Ecto neural progenitor cell (in vitro differentiated cells): ENCODE measurements at regions not wholly inside any gene's neighbourhood (a gene's known extent, or its start where the extent isn't known, plus 50 kb on each side); places are given as distances from the start of the nearest gene placed in this dataset.

ENCODE experiments used
- DNase-seq: peaks from one replicate; pipeline ENCODE4 v3.0.0-alpha.2; 2018; ENCODE audit warnings: low spot score

GRCh38 chrX:9317176-9317575, 147.7 kb upstream of the TBL1X start:
- DNase-seq, result no peak

DNA sequence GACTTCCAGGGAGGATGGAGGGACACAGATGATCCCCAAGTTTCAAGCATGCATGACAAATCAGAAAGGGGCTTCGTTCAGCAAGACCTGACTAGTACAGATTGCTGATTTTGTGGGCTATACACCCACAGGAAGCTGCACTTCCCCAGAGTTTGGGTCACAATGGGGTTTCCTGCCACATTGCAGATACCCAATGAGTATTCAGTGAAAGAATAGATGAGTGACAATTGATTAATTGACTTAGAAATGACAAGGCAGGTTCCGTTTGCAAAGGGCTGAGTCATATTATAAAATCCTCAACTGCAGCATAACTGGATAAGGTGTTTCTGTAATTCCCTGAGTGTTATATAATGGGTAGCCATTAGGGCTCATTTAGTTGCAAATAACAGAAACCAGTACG, 146.6 kb upstream of the TBL1X start:
- no peak for DNase-seq

DNA sequence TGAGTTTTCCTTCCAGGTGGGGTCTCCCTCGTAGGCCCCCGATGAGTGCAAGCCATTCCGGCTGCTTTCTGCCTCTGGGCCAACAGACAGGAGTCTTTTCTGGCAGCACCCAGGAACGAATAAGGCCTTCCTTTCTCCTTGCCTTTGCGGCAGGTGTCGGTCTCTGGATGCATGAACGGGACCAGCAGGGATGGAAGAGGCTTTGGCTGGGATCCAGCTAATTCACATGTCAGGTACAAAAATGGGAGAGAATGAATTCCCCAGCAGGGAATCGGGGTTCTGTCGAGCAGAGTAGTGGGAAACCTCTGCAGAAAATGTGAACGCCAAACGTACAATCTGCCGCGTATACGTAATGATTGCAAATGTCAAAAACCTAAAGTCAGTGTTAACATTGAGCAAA, 146.1 kb upstream of the TBL1X start:
- no peak for DNase-seq

DNA sequence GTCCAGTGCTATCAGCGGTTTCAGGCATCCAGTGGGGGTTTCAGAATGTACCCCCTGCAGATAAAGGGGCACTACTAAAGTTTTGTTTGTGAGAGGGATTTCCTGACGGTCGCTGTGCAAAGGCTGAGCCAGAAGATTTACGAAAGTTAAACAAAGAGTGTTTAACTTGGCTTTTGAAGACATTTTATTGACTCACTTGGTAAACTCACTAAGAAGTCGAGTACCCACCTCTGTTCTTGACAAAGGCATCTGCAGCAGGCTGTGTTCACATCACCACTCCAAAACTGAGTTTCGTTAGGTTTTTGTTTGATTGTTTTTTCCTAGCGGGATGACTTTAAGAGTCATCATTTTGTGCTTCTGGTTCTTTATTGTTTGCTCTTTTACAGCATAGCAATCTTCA, 143.9 kb upstream of the TBL1X start:
- DNase-seq, result no peak

DNA sequence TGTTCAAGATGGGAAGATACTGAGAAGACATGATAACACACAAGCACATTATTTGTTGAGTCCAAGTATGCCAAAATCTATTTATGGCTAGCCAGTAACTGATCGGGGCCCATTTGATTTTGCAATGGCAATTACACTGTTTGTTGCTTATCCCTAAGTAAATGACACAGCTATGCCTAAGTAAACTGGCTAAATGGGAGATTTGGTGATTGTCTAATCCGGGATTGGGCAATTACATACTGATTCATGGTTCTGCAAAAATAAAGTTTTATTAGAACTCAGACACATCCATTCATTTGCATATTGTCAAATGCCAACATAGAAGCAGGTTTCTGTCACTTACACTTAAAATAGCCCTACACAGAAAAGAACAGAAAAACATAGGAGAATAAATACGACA, 140.2 kb upstream of the TBL1X start:
- DNase-seq, result no peak

DNA sequence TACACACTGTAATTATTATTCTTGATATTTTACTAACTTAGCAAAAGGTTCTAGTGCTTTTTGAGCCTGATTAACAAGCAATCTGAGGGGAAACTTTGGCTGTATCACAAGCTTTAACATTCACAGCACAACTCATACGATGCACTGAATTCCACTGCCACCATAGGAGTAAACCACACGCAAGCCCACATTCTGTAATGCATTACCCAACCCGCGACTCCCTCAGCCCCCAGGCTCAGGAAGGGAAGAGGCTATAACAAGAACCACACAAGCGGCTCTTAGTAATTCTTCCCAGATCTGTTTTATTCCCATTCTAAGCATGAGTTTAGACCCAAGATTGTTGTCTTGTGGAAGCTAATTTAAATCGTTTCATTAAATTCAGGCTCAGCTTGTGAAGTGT, 138.5 kb upstream of the TBL1X start:
- DNase-seq, result no peak

GRCh38 chrX:9327086-9327746, 137.6 kb upstream of the TBL1X start:
- DNase-seq, result no peak

GRCh38 chrX:9327747-9328145, 137.1 kb upstream of the TBL1X start:
- DNase-seq, result no peak

- no peak for DNase-seq
Observed at GRCh38 chrX:9329056-9329455, 135.8 kb upstream of the TBL1X start.

GRCh38 chrX:9330249-9330982, 134.4 kb upstream of the TBL1X start:
- DNase-seq, result no peak

GRCh38 chrX:9333873-9334560, 130.8 kb upstream of the TBL1X start:
- DNase-seq, result no peak

GRCh38 chrX:9335251-9335650, 129.6 kb upstream of the TBL1X start:
- no peak for DNase-seq

- no peak for DNase-seq
Observed at GRCh38 chrX:9336456-9336855, 128.4 kb upstream of the TBL1X start.

- no peak for DNase-seq
Observed at GRCh38 chrX:9337046-9337445, 127.8 kb upstream of the TBL1X start.

DNA sequence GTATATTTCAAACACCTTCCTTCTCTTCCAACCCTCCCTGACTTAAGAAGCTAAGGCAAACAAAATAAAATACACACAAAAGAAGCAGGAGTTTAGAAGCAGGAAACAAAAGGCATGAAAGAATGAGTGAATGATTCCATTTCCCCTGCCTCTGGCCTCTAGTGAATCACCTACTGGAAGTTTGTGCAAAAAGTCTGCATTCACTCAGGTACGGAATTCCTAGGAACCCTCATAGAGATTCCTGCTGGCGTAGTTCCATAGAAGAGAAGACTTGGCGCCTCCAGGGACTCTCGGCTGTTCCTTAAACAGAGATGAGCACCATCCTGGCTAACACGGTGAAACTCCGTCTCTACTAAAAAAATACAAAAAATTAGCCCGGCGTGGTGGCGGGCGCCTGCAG, 125.9 kb upstream of the TBL1X start:
- no peak for DNase-seq

- DNase-seq, result no peak
Observed at GRCh38 chrX:9339603-9340491, 125.0 kb upstream of the TBL1X start.

- DNase-seq, result no peak
Observed at GRCh38 chrX:9340598-9341290, 124.1 kb upstream of the TBL1X start.

GRCh38 chrX:9341291-9342201, 123.3 kb upstream of the TBL1X start:
- DNase-seq, result no peak

DNA sequence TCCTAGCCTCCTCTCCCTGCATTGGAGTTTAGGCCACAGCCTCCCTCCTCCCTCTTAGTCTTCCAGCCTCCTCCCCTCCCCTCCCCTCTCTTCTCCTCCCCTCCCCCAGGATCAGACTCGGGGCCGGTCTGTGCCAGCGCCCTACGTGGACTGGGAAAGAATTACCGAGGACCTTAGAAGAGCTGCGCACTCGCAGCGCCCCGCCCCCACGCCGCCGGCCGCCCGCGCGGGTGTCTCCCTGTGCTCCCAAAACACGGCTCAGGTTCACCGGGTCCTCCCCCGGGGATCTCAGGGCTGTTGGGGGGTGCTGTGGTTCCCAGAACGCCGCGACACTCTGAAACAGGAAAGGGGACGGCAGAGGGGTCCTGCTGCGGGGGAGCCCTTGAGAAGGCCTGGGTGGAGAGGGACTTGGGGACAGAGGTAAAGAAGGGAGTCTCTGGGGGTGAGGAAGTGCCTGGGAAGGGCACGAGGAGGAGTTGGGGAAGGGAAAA, 122.3 kb upstream of the TBL1X start:
- peak; percentile 78 for DNase-seq

DNA sequence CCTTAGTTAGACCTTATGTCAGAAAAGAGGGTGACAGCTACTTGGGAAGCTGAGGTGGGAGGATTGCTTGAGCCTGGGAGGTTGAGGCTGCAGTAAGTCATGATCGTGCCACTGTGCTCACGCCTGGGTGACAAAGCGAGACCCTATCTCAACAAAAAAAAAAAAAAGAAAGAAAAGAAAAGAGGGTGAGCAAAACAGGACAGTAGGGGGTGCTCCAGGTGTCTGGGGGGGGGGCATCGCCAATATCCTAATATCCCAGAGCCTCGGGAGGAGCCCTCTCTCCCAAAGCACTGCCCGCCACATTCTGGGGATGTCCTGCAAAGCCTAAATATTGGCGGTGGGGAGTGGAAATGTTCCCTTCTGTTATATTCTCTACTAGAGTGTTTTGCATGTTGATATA, 120.9 kb upstream of the TBL1X start:
- DNase-seq, result no peak
